ENCODE measurements at regions not wholly inside any gene's neighbourhood (a gene's known extent, or its start where the extent isn't known, plus 50 kb on each side); places are given as distances from the start of the nearest gene placed in this dataset.

- no peak for TF ChIP-seq GATA3 (IDR thresholded peaks at IDR 0.05; ENCODE audit: low read depth, low read length)
- peak; percentile 53; the same call in 1 of the 2 replicates for TF ChIP-seq GATA2 (IDR thresholded peaks at IDR 0.05; ENCODE audit: low read depth, low read length)
These were observed 123.4 kb upstream of the KCNK1 start for GRCh38 chr1:233490488-233490887.

GRCh38 chr1:233491953-233492620 lies 121.8 kb upstream of the KCNK1 start:
- TF ChIP-seq GATA2 (IDR thresholded peaks at IDR 0.05; ENCODE audit: low read depth, low read length) (no peak), GATA3 (IDR thresholded peaks at IDR 0.05; ENCODE audit: low read depth, low read length) (no peak)

- no peak for TF ChIP-seq GATA3 (IDR thresholded peaks at IDR 0.05; ENCODE audit: low read depth, low read length)
- TF ChIP-seq GATA2 (IDR thresholded peaks at IDR 0.05; ENCODE audit: low read depth, low read length), result no peak
These were observed 116.9 kb upstream of the KCNK1 start for GRCh38 chr1:233496993-233497392.

- no peak for TF ChIP-seq GATA3 (IDR thresholded peaks at IDR 0.05; ENCODE audit: low read depth, low read length)
- no peak for TF ChIP-seq GATA2 (IDR thresholded peaks at IDR 0.05; ENCODE audit: low read depth, low read length)
These were observed 116.2 kb upstream of the KCNK1 start for GRCh38 chr1:233497679-233498078.

- TF ChIP-seq GATA2 (IDR thresholded peaks at IDR 0.05; ENCODE audit: low read depth, low read length) (no peak), GATA3 (IDR thresholded peaks at IDR 0.05; ENCODE audit: low read depth, low read length) (no peak)
These were observed 113.8 kb upstream of the KCNK1 start for GRCh38 chr1:233500106-233500505.

- no peak for TF ChIP-seq GATA3 (IDR thresholded peaks at IDR 0.05; ENCODE audit: low read depth, low read length)
- no peak for TF ChIP-seq GATA2 (IDR thresholded peaks at IDR 0.05; ENCODE audit: low read depth, low read length)
These were observed 110.4 kb upstream of the KCNK1 start for GRCh38 chr1:233503366-233503954.

- TF ChIP-seq GATA2 (IDR thresholded peaks at IDR 0.05; ENCODE audit: low read depth, low read length) (no peak), GATA3 (IDR thresholded peaks at IDR 0.05; ENCODE audit: low read depth, low read length) (no peak)
These were observed 108.8 kb upstream of the KCNK1 start for GRCh38 chr1:233505130-233505529.

GRCh38 chr1:233509526-233509925 lies 104.4 kb upstream of the KCNK1 start:
- no peak for TF ChIP-seq GATA3 (IDR thresholded peaks at IDR 0.05; ENCODE audit: low read depth, low read length)
- TF ChIP-seq GATA2 (IDR thresholded peaks at IDR 0.05; ENCODE audit: low read depth, low read length), result no peak

GRCh38 chr1:233512538-233512937 lies 101.4 kb upstream of the KCNK1 start:
- no peak for TF ChIP-seq GATA2 (IDR thresholded peaks at IDR 0.05; ENCODE audit: low read depth, low read length)

- TF ChIP-seq GATA2 (IDR thresholded peaks at IDR 0.05; ENCODE audit: low read depth, low read length), result no peak
- TF ChIP-seq GATA3 (IDR thresholded peaks at IDR 0.05; ENCODE audit: low read depth, low read length), result no peak
These were observed 100.5 kb upstream of the KCNK1 start for GRCh38 chr1:233513431-233513830.

GRCh38 chr1:233514946-233515391 lies 98.9 kb upstream of the KCNK1 start:
- TF ChIP-seq GATA2 (IDR thresholded peaks at IDR 0.05; ENCODE audit: low read depth, low read length) (no peak), GATA3 (IDR thresholded peaks at IDR 0.05; ENCODE audit: low read depth, low read length) (no peak)

- TF ChIP-seq GATA2 (IDR thresholded peaks at IDR 0.05; ENCODE audit: low read depth, low read length) (no peak), GATA3 (IDR thresholded peaks at IDR 0.05; ENCODE audit: low read depth, low read length) (no peak)
These were observed 97.2 kb upstream of the KCNK1 start for GRCh38 chr1:233516732-233517131.

- TF ChIP-seq GATA2 (IDR thresholded peaks at IDR 0.05; ENCODE audit: low read depth, low read length) (no peak), GATA3 (IDR thresholded peaks at IDR 0.05; ENCODE audit: low read depth, low read length) (no peak)
These were observed 95.6 kb upstream of the KCNK1 start for GRCh38 chr1:233518344-233518743.

GRCh38 chr1:233520261-233521191 lies 93.4 kb upstream of the KCNK1 start:
- TF ChIP-seq GATA3 (IDR thresholded peaks at IDR 0.05; ENCODE audit: low read depth, low read length) (no peak), GATA2 (IDR thresholded peaks at IDR 0.05; ENCODE audit: low read depth, low read length) (no peak)
